ENCODE measurements at regions not wholly inside any gene's neighbourhood (a gene's known extent, or its start where the extent isn't known, plus 50 kb on each side); places are given as distances from the start of the nearest gene placed in this dataset.

- H3K4me1 Mint-ChIP-seq: no peaks in the 10 kb centered on the region
- H3K23ac ChIP-seq (ENCODE audit: insufficient read length, low read depth, low read length): no peak overlapping the region
Observed at GRCh38 chr13:64410276-64411053, 2819.7 kb downstream of the PCDH9 start.

More at GRCh38 chr13:64410276-64411053, 2819.7 kb downstream of the PCDH9 start:
- no peak for TF ChIP-seq CTCF (conservative IDR thresholded peaks at IDR 0.05)
- Histone ChIP-seq H3K4me2 (ENCODE audit: insufficient read depth, insufficient read length, low read length) (no peak overlapping the region), H4K91ac (ENCODE audit: insufficient read length, low read depth, low read length) (no peak overlapping the region), H3K9ac (ENCODE audit: extremely low read depth, insufficient read length, low read length) (no peak overlapping the region), H2BK120ac (ENCODE audit: low read depth, low read length, poor library complexity, severe bottlenecking) (no peak overlapping the region), H3K27me3 (ENCODE audit: insufficient read depth, low read length) (no peaks in the 10 kb centered on the region), H2BK20ac (ENCODE audit: low read depth, low read length, poor library complexity, severe bottlenecking) (no peak overlapping the region), H3K56ac (ENCODE audit: insufficient read length, low read depth, low read length) (no peak overlapping the region), H3K9me3 (ENCODE audit: control insufficient read depth, low read depth, low read length) (no peaks in the 10 kb centered on the region), H3K18ac (ENCODE audit: insufficient read length, low read depth, low read length) (no peak overlapping the region), H2BK5ac (ENCODE audit: insufficient read length, low read length) (no peak overlapping the region), H3K4ac (ENCODE audit: low read depth, low read length) (no peak overlapping the region), H4K20me1 (ENCODE audit: control insufficient read depth, insufficient read depth, insufficient read length) (no peaks in the 10 kb centered on the region), H3K79me1 (ENCODE audit: insufficient read depth, low read depth, low read length, poor library complexity, severe bottlenecking) (no peaks in the 10 kb centered on the region), H4K5ac (ENCODE audit: insufficient read length, low read depth, low read length) (no peak overlapping the region), H2AFZ (ENCODE audit: low read length) (no peak overlapping the region), H4K8ac (replicated peaks; ENCODE audit: insufficient read length, low read depth, low read length) (no peak overlapping the region), H3K23me2 (ENCODE audit: insufficient read length, low read depth, low read length, poor library complexity, severe bottlenecking) (no peaks in the 10 kb centered on the region), H3K27ac (ENCODE audit: insufficient read length, low read depth, low read length) (no peak overlapping the region), H2AK5ac (ENCODE audit: insufficient read length, low read length) (no peak overlapping the region), H3T11ph (ENCODE audit: low read length) (no peak overlapping the region), H3K79me2 (ENCODE audit: insufficient read depth, low read length) (no peaks in the 10 kb centered on the region), H3K4me1 (ENCODE audit: insufficient read depth, low read length) (no peaks in the 10 kb centered on the region), H2BK12ac (ENCODE audit: insufficient read length, low read depth, low read length) (no peak overlapping the region), H2BK15ac (ENCODE audit: low read depth, low read length) (no peak overlapping the region), H3K14ac (ENCODE audit: insufficient read depth, low read length) (no peak overlapping the region)
- no peak for DNase-seq
- Mint-ChIP-seq H3K27me3 (ENCODE audit: low read depth) (no peaks in the 10 kb centered on the region), H3K36me3 (ENCODE audit: insufficient read depth in 1 of 3, low read depth in 3 of 3) (no peaks in the 10 kb centered on the region), H3K4me3 (no peak overlapping the region), H3K27ac (no peak overlapping the region), H3K9me3 (no peaks in the 10 kb centered on the region; a peak in 1 of 5 replicates)
- no CpG with 5 or more reads among the region's 5 CpGs for WGBS (ENCODE audit: extremely low coverage, insufficient read length, low lambda C conversion rate)
